Gastrocnemius medialis (tissue), 4 donors: ENCODE measurements at regions not wholly inside any gene's neighbourhood (a gene's known extent, or its start where the extent isn't known, plus 50 kb on each side); places are given as distances from the start of the nearest gene placed in this dataset.
"Not testable (repeated sequence)": the region's sequence is repeated elsewhere in the genome, so short reads cannot be mapped to it uniquely, and the experiment has no call there.

ENCODE experiments used
- CTCF ChIP-seq, 5 experiments: fragments of 450-650 bp in 3 of 5; fragments of 200-600 bp in 2 of 5; sonication (generic) in 2 of 5; IDR thresholded peaks in 4 of 5; conservative IDR thresholded peaks in 1 of 5; 1 replicate in 4 of 5; 2 replicates in 1 of 5; pipeline ENCODE4 v1.5.1; 2016 to 2019; ENCODE audit warnings: antibody characterized with exemption in 5 of 5, mild to moderate bottlenecking in 3 of 5, moderate library complexity in 3 of 5
- POLR2A ChIP-seq, 2 donors: fragments of 450-650 bp; IDR thresholded peaks; one replicate each; pipeline ENCODE4 v1.6.1; 2017; ENCODE audit warnings: antibody characterized with exemption in 2 of 2, mild to moderate bottlenecking in 2 of 2, moderate library complexity in 2 of 2

- not testable (repeated sequence) for TF ChIP-seq CTCF (IDR thresholded peaks at IDR 0.05 in 4 of 5, conservative IDR thresholded peaks at IDR 0.05 in 1 of 5); POLR2A (IDR thresholded peaks at IDR 0.05)
Measured at GRCh38 chr5:159687892-159688291, 228.4 kb upstream of the ADRA1B start.
